SU-DHL-6 (cell line): ENCODE measurements at regions not wholly inside any gene's neighbourhood (a gene's known extent, or its start where the extent isn't known, plus 50 kb on each side); places are given as distances from the start of the nearest gene placed in this dataset.

Experiments
- CTCF ChIP-seq: fragments of 200-600 bp; sonication (generic); IDR thresholded peaks from one replicate; pipeline ENCODE4 v1.5.1; 2017; ENCODE audit warnings: antibody characterized with exemption, mild to moderate bottlenecking, low read length, moderate library complexity; ENCODE audit not compliant: insufficient read depth, poor library complexity, severe bottlenecking
- EZH2phosphoT487 ChIP-seq: fragments of 200-600 bp; sonication (generic), shearing (Covaris generic); conservative IDR thresholded peaks from 2 replicates; pipeline ENCODE4 v1.6.1; 2018; ENCODE audit warnings: mild to moderate bottlenecking, antibody characterized with exemption, low read length, moderate library complexity, mixed read lengths

GRCh38 chr3:4113811-4114522 is 189.2 kb upstream of the SETMAR start:
- no peak for TF ChIP-seq EZH2phosphoT487
- TF ChIP-seq CTCF = no peak
